ENCODE measurements at regions not wholly inside any gene's neighbourhood (a gene's known extent, or its start where the extent isn't known, plus 50 kb on each side); places are given as distances from the start of the nearest gene placed in this dataset.

DNA sequence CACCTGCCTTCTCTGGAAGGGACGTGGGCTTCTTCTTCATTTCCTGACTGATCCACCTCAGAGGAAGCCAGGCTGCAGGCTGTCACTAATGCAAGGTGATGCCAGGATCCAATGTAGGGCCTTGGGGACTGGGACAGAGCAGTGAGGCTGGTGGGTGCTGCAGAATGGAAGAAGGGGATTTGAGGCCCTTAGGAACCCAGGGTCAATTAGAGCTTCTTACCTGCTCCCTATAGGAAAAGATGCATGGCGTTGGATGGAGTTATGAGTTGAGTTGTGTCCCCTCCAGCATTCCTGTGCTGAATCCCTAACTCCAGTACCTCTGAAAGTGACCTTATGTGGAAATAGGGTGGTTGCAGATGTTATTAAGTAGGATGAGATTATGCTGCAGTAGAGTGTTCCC lies 190.4 kb downstream of the MIAT start:
- Mint-ChIP-seq H3K36me3 (ENCODE audit: insufficient read depth) (no peaks in the 10 kb centered on the region), H3K27me3 (peaks cover 19% of the 10 kb centered on the region), H3K27ac (no peak overlapping the region), H3K9me3 (ENCODE audit: low read depth) (no peaks in the 10 kb centered on the region), H3K4me1 (ENCODE audit: low read depth) (no peaks in the 10 kb centered on the region), H3K4me3 (ENCODE audit: low read depth) (no peak overlapping the region)
- DNase-seq (ENCODE audit: low spot score, unreplicated experiment): no peak
- TF ChIP-seq, protein P1, sequence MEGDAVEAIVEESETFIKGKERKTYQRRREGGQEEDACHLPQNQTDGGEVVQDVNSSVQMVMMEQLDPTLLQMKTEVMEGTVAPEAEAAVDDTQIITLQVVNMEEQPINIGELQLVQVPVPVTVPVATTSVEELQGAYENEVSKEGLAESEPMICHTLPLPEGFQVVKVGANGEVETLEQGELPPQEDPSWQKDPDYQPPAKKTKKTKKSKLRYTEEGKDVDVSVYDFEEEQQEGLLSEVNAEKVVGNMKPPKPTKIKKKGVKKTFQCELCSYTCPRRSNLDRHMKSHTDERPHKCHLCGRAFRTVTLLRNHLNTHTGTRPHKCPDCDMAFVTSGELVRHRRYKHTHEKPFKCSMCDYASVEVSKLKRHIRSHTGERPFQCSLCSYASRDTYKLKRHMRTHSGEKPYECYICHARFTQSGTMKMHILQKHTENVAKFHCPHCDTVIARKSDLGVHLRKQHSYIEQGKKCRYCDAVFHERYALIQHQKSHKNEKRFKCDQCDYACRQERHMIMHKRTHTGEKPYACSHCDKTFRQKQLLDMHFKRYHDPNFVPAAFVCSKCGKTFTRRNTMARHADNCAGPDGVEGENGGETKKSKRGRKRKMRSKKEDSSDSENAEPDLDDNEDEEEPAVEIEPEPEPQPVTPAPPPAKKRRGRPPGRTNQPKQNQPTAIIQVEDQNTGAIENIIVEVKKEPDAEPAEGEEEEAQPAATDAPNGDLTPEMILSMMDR (IDR thresholded peaks at IDR 0.05; ENCODE audit: unreplicated experiment): no peak

GRCh38 chr22:26848244-26848920 lies 191.0 kb downstream of the MIAT start:
- no peaks in the 10 kb centered on the region for H3K4me1 Mint-ChIP-seq (ENCODE audit: low read depth)
- peaks cover 19% of the 10 kb centered on the region for H3K27me3 Mint-ChIP-seq
- no peaks in the 10 kb centered on the region for H3K36me3 Mint-ChIP-seq (ENCODE audit: insufficient read depth)
- no peak overlapping the region for H3K27ac Mint-ChIP-seq
- no peaks in the 10 kb centered on the region for H3K9me3 Mint-ChIP-seq (ENCODE audit: low read depth)
- no peak overlapping the region for H3K4me3 Mint-ChIP-seq (ENCODE audit: low read depth)
- no peak for DNase-seq (ENCODE audit: low spot score, unreplicated experiment)
- TF ChIP-seq, protein P1 (IDR thresholded peaks at IDR 0.05; ENCODE audit: unreplicated experiment): no peak

GRCh38 chr22:26849575-26849974 lies 192.2 kb downstream of the MIAT start:
- no peak overlapping the region for H3K27ac Mint-ChIP-seq
- no peaks in the 10 kb centered on the region for H3K9me3 Mint-ChIP-seq (ENCODE audit: low read depth)
- DNase-seq (ENCODE audit: low spot score, unreplicated experiment): no peak

GRCh38 chr22:26851125-26851524 lies 193.7 kb downstream of the MIAT start:
- Mint-ChIP-seq H3K4me1 (ENCODE audit: low read depth) (no peaks in the 10 kb centered on the region), H3K36me3 (ENCODE audit: insufficient read depth) (no peaks in the 10 kb centered on the region), H3K4me3 (ENCODE audit: low read depth) (no peak overlapping the region), H3K27ac (no peak overlapping the region), H3K9me3 (ENCODE audit: low read depth) (no peaks in the 10 kb centered on the region), H3K27me3 (peaks cover 17% of the 10 kb centered on the region)
- DNase-seq (ENCODE audit: low spot score, unreplicated experiment): no peak
- TF ChIP-seq, protein P1 (IDR thresholded peaks at IDR 0.05; ENCODE audit: unreplicated experiment): no peak

More at GRCh38 chr22:26849575-26849974, 192.2 kb downstream of the MIAT start:
- no peaks in the 10 kb centered on the region for H3K4me1 Mint-ChIP-seq (ENCODE audit: low read depth)
- H3K27me3 Mint-ChIP-seq: peaks cover 17% of the 10 kb centered on the region
- no peak overlapping the region for H3K4me3 Mint-ChIP-seq (ENCODE audit: low read depth)
- TF ChIP-seq, protein P1 (IDR thresholded peaks at IDR 0.05; ENCODE audit: unreplicated experiment): no peak
- H3K36me3 Mint-ChIP-seq (ENCODE audit: insufficient read depth): no peaks in the 10 kb centered on the region

GRCh38 chr22:26852176-26852575 lies 194.8 kb downstream of the MIAT start:
- TF ChIP-seq, protein P1 (IDR thresholded peaks at IDR 0.05; ENCODE audit: unreplicated experiment): no peak
- Mint-ChIP-seq H3K27ac (no peak overlapping the region), H3K36me3 (ENCODE audit: insufficient read depth) (no peaks in the 10 kb centered on the region), H3K27me3 (peaks cover 15% of the 10 kb centered on the region), H3K4me1 (ENCODE audit: low read depth) (no peaks in the 10 kb centered on the region), H3K4me3 (ENCODE audit: low read depth) (no peak overlapping the region), H3K9me3 (ENCODE audit: low read depth) (no peaks in the 10 kb centered on the region)
- peak; percentile 72 for DNase-seq (ENCODE audit: low spot score, unreplicated experiment)

Measured in progenitor cell of endocrine pancreas (in vitro differentiated cells).